K562 (cell line): ENCODE measurements at regions not wholly inside any gene's neighbourhood (a gene's known extent, or its start where the extent isn't known, plus 50 kb on each side); places are given as distances from the start of the nearest gene placed in this dataset.

Experiments used
- ATAC-seq: fragments of 200-7000 bp; cut with Tn5 transposase; 3 replicates; pipeline ENCODE4 v1.9.1; 2020; ENCODE audit warnings: moderate library complexity
- BruUV-seq: library from RNA; stranded (reverse); fragments of 400-500 nt; replicated peaks from 2 replicates; lab custom pipeline; 2021; lab: Mats Ljungman, UMichigan
- CTCF ChIA-PET: fragments of 300-600 bp; formaldehyde crosslinking; extraction: SDS; loops from one replicate; lab custom pipeline; 2021; ENCODE audit warnings: low intra/inter-chr PET ratio; lab: Yijun Ruan, JAX
- POLR2A ChIA-PET: fragments of 300-600, 350-650 bp; sonication (Branson Sonifier 250); formaldehyde crosslinking; extraction: SDS; loops from one replicate; lab custom pipeline; 2021; ENCODE audit warnings: antibody characterized with exemption, inconsistent platforms; lab: Yijun Ruan, JAX
- DNase-seq, 4 experiments: peaks; one replicate each; pipeline versions ENCODE4 v3.0.0 to v3.0.0-alpha.2; 2011 to 2018; ENCODE audit warnings: low spot score in 3 of 4, mixed read lengths in 3 of 4; ENCODE audit errors: extremely low read depth in 1 of 4
- FAIRE-seq: peaks from 2 replicates; lab custom pipeline; 2011; peaks lifted over from hg19 to GRCh38; lab: Jason Lieb, UNC
- H2AFZ ChIP-seq: 2 replicates; pipeline ENCODE4 v1.6.0; 2011; ENCODE audit warnings: low read depth, low read length, control low read depth, inconsistent platforms
- H3K27ac ChIP-seq: fragments of 200-600 bp; 3 replicates; pipeline ENCODE4 v1.8.0; 2011; ENCODE audit warnings: low read depth, mild to moderate bottlenecking, control low read depth, inconsistent platforms, low read length, moderate library complexity, mixed read lengths; ENCODE audit errors: extremely low read depth
- H3K27me3 ChIP-seq, 2 experiments: fragments of 300-600 bp in 1 of 2; 2 replicates in 1 of 2; 3 replicates in 1 of 2; pipeline versions ENCODE4 v1.6.0 to v1.8.0; 2011; ENCODE audit warnings: inconsistent platforms in 2 of 2, low read length in 2 of 2, mild to moderate bottlenecking in 1 of 2, mixed read lengths in 1 of 2, moderate library complexity in 1 of 2; ENCODE audit not compliant: control insufficient read depth in 2 of 2, insufficient read depth in 2 of 2
- H3K36me3 ChIP-seq: fragments of 300-600 bp; 3 replicates; pipeline ENCODE4 v1.8.0; 2011; ENCODE audit warnings: mild to moderate bottlenecking, low read length, inconsistent platforms; ENCODE audit not compliant: control insufficient read depth, insufficient read depth
- H3K4me1 ChIP-seq, 2 experiments: fragments of 200-600 bp in 1 of 2; replicated peaks in 1 of 2; 2 replicates in 1 of 2; 3 replicates in 1 of 2; pipeline versions ENCODE4 v1.5.1 to v1.8.0; 2011; ENCODE audit warnings: inconsistent platforms in 2 of 2, low read length in 2 of 2, mild to moderate bottlenecking in 1 of 2, mixed read lengths in 1 of 2, moderate library complexity in 1 of 2; ENCODE audit not compliant: control insufficient read depth in 2 of 2, insufficient read depth in 2 of 2
- H3K4me2 ChIP-seq: 2 replicates; pipeline ENCODE4 v1.6.1; 2011; ENCODE audit warnings: low read length, control low read depth, inconsistent platforms, mixed read lengths; ENCODE audit not compliant: insufficient read depth
- H3K4me3 ChIP-seq: fragments of 200-600 bp; sonication (generic), shearing (Covaris generic); 2 replicates; pipeline ENCODE4 v1.5.1; 2016; ENCODE audit warnings: control low read depth, inconsistent platforms
- H3K79me2 ChIP-seq: fragments of 200-600 bp; 3 replicates; pipeline ENCODE4 v1.8.0; 2011; ENCODE audit warnings: low read length, inconsistent platforms; ENCODE audit not compliant: control insufficient read depth, insufficient read depth
- H3K9ac ChIP-seq, 2 experiments: 2 replicates each; pipeline versions ENCODE4 v1.6.0 to v1.6.1; 2011; ENCODE audit warnings: low read depth in 2 of 2, low read length in 2 of 2, control low read depth in 1 of 2, inconsistent platforms in 1 of 2, mild to moderate bottlenecking in 1 of 2, mixed read lengths in 1 of 2; ENCODE audit not compliant: insufficient read depth in 1 of 2
- H3K9me1 ChIP-seq: one replicate; pipeline ENCODE4 v1.6.0; 2011; ENCODE audit warnings: inconsistent platforms, mild to moderate bottlenecking, low read length, moderate library complexity; ENCODE audit not compliant: control insufficient read depth, insufficient read depth
- H3K9me3 ChIP-seq: replicated peaks from 2 replicates; pipeline ENCODE4 v1.5.1; 2011; ENCODE audit warnings: low read depth, low read length, inconsistent platforms; ENCODE audit not compliant: control insufficient read depth, insufficient read depth
- H4K20me1 ChIP-seq: replicated peaks from 2 replicates; pipeline ENCODE4 v1.6.1; 2011; ENCODE audit warnings: low read length, inconsistent platforms, mixed read lengths; ENCODE audit not compliant: control insufficient read depth, insufficient read depth
- C11orf30 ChIP-seq: fragments of 450-650 bp; IDR thresholded peaks from 2 replicates; pipeline ENCODE4 v1.6.1; 2016; ENCODE audit warnings: low read depth, mild to moderate bottlenecking
- ESRRB ChIP-seq: fragments of 250-450 bp; sonication (Bioruptor Pico); IDR thresholded peaks from 2 replicates; pipeline ENCODE4 v1.5.0; 2020; ENCODE audit warnings: mild to moderate bottlenecking, moderate library complexity, borderline replicate concordance
- MAFG ChIP-seq: fragments of 450-650 bp; conservative IDR thresholded peaks from 2 replicates; pipeline ENCODE4 v1.6.1; 2016; ENCODE audit warnings: missing genetic modification characterization, missing compliant biosample characterization
- MEF2A ChIP-seq: IDR thresholded peaks from 2 replicates; pipeline ENCODE4 v1.6.1; 2011; ENCODE audit warnings: low read depth, mild to moderate bottlenecking, low read length, moderate library complexity; ENCODE audit not compliant: control insufficient read depth
- NBN ChIP-seq: fragments of 450-650 bp; IDR thresholded peaks from 2 replicates; pipeline ENCODE4 v1.6.1; 2016; ENCODE audit warnings: low read depth, mild to moderate bottlenecking
- ZBTB1 ChIP-seq: sonication (generic); formaldehyde crosslinking; IDR thresholded peaks from 2 replicates; pipeline ENCODE4 v1.8.1; 2023; ENCODE audit warnings: missing genetic modification reagents, low read depth, mild to moderate bottlenecking, borderline replicate concordance
- ZNF316 ChIP-seq: fragments of 450-650 bp; IDR thresholded peaks from 2 replicates; pipeline ENCODE4 v1.6.1; 2016
- WGBS: fragments of 100-300 bp; shearing (Covaris generic); methylation state at CpG from one replicate; pipeline ENCODE4 v1.1.6; 2016; ENCODE audit warnings: low coverage, mixed read lengths; ENCODE audit not compliant: insufficient coverage; ENCODE audit errors: missing lambda C conversion rate; 5-methylcytosine and 5-hydroxymethylcytosine counted together
- in situ Hi-C: fragments of 300-500 bp; cut with MboI; formaldehyde crosslinking; loops from 4 replicates; pipeline ENCODE4 v1.15.0; 2018; ENCODE audit warnings: inconsistent platforms, mixed read lengths
- intact Hi-C: fragments of 100-400 bp; cut with micrococcal nuclease; formaldehyde crosslinking; loops from 2 replicates; pipeline ENCODE4 v1.14.2; 2022
- TF ChIP-seq, protein P1 (sequence below): fragments of 250-450 bp; sonication (Bioruptor Pico); IDR thresholded peaks from 2 replicates; pipeline ENCODE4 v1.4.0; 2020; ENCODE audit warnings: mild to moderate bottlenecking, moderate library complexity
- TF ChIP-seq, protein P2 (sequence below): fragments of 250-450 bp; sonication (Bioruptor Pico); IDR thresholded peaks from 2 replicates; pipeline ENCODE4 v1.8.0; 2021; ENCODE audit warnings: borderline replicate concordance, mild to moderate bottlenecking, moderate library complexity; ENCODE audit not compliant: poor library complexity, severe bottlenecking

- H3K27me3 ChIP-seq = no peaks in the 10 kb centered on the region
- ChIA-PET CTCF (no interaction called here), POLR2A (no interaction called here)
- no peaks in the 10 kb centered on the region for H3K9me3 ChIP-seq
- no peak overlapping the region for H3K9ac ChIP-seq
- BruUV-seq = no TSS peak
- TF ChIP-seq ZBTB1 (CRISPR knock-in tag) (no peak), MAFG (tag) (0 out of 2 replicates have a peak, but pooled peaks have one; percentile 24), ZNF316 (peak; percentile 27), NBN (no peak), ESRRB (CRISPR knock-in tag) (no peak), C11orf30 (peak; percentile 21; the same call in 1 of the 2 replicates), MEF2A (no peak)
- TF ChIP-seq, protein P1, sequence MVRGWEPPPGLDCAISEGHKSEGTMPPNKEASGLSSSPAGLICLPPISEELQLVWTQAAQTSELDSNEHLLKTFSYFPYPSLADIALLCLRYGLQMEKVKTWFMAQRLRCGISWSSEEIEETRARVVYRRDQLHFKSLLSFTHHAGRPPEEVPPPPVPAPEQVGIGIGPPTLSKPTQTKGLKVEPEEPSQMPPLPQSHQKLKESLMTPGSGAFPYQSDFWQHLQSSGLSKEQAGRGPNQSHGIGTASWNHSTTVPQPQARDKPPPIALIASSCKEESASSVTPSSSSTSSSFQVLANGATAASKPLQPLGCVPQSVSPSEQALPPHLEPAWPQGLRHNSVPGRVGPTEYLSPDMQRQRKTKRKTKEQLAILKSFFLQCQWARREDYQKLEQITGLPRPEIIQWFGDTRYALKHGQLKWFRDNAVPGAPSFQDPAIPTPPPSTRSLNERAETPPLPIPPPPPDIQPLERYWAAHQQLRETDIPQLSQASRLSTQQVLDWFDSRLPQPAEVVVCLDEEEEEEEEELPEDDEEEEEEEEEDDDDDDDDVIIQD (CRISPR knock-in tag) = no peak
- TF ChIP-seq, protein P2, sequence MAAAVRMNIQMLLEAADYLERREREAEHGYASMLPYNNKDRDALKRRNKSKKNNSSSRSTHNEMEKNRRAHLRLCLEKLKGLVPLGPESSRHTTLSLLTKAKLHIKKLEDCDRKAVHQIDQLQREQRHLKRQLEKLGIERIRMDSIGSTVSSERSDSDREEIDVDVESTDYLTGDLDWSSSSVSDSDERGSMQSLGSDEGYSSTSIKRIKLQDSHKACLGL = no peak
- H3K4me1 ChIP-seq = no peaks in the 10 kb centered on the region
- DNase-seq = no peak
- 10% methylated on average over 3 of the region's 3 CpGs for WGBS
- intact Hi-C loops = no loop called here
- FAIRE-seq = no peak
- in situ Hi-C loops = no loop called here
- no peaks in the 10 kb centered on the region for H4K20me1 ChIP-seq
- H3K36me3 ChIP-seq = no peaks in the 10 kb centered on the region
- no peak for ATAC-seq
- no peak overlapping the region for H3K27ac ChIP-seq
- H3K79me2 ChIP-seq = no peaks in the 10 kb centered on the region
- no peak overlapping the region for H3K4me2 ChIP-seq
- no peak overlapping the region for H2AFZ ChIP-seq
- no peak overlapping the region for H3K4me3 ChIP-seq
- no peaks in the 10 kb centered on the region for H3K9me1 ChIP-seq
Measured at GRCh38 chr6:122877302-122877701, 88.2 kb downstream of the SMPDL3A start.
